ENCODE measurements at regions not wholly inside any gene's neighbourhood (a gene's known extent, or its start where the extent isn't known, plus 50 kb on each side); places are given as distances from the start of the nearest gene placed in this dataset.

GRCh38 chr3:153060346-153060745 is 101.7 kb upstream of the RAP2B start:
- ATAC-seq (ENCODE audit: insufficient read depth, low read depth): no peak

GRCh38 chr3:153061938-153062528 is 100.0 kb upstream of the RAP2B start:
- H3K9ac ChIP-seq (ENCODE audit: low read depth, low read length): no peak overlapping the region
- H3K4me2 ChIP-seq (ENCODE audit: insufficient read depth, low read length): no peak overlapping the region
- H3K36me3 ChIP-seq (ENCODE audit: insufficient read depth, low read length): no peaks in the 10 kb centered on the region
- no peak overlapping the region for H3K4me3 ChIP-seq (ENCODE audit: low read depth in 1 of 2, low read length in 2 of 2)
- TF ChIP-seq EZH2 (IDR thresholded peaks at IDR 0.05; ENCODE audit: borderline replicate concordance, low read depth, low read length, severe bottlenecking) (no peak), CTCF (IDR thresholded peaks at IDR 0.05; ENCODE audit: borderline replicate concordance, extremely low read depth, low read length, poor library complexity, severe bottlenecking) (no peak)
- DNase-seq (no peak), ATAC-seq (ENCODE audit: insufficient read depth, low read depth) (no peak)
- H3K9me3 ChIP-seq (ENCODE audit: insufficient read depth, low read length, severe bottlenecking): no peaks in the 10 kb centered on the region
- no peak overlapping the region for H2AFZ ChIP-seq (ENCODE audit: low read depth, low read length)
- H3K27ac ChIP-seq (ENCODE audit: low read length): no peak overlapping the region
- H3K79me2 ChIP-seq (ENCODE audit: insufficient read depth, low read length): no peaks in the 10 kb centered on the region
- no peaks in the 10 kb centered on the region for H3K4me1 ChIP-seq (ENCODE audit: insufficient read depth, low read length)
- H3K27me3 ChIP-seq (ENCODE audit: insufficient read depth, low read length, poor library complexity): no peaks in the 10 kb centered on the region
- no peaks in the 10 kb centered on the region for H4K20me1 ChIP-seq (ENCODE audit: insufficient read depth, low read length)

More at GRCh38 chr3:153060346-153060745, 101.7 kb upstream of the RAP2B start:
- Histone ChIP-seq H3K27me3 (ENCODE audit: insufficient read depth, low read length, poor library complexity) (no peaks in the 10 kb centered on the region), H2AFZ (ENCODE audit: low read depth, low read length) (no peak overlapping the region), H3K9ac (ENCODE audit: low read depth, low read length) (no peak overlapping the region), H3K36me3 (ENCODE audit: insufficient read depth, low read length) (no peaks in the 10 kb centered on the region), H3K27ac (ENCODE audit: low read length) (no peak overlapping the region), H4K20me1 (ENCODE audit: insufficient read depth, low read length) (no peaks in the 10 kb centered on the region), H3K4me1 (ENCODE audit: insufficient read depth, low read length) (no peaks in the 10 kb centered on the region), H3K79me2 (ENCODE audit: insufficient read depth, low read length) (no peaks in the 10 kb centered on the region), H3K9me3 (ENCODE audit: insufficient read depth, low read length, severe bottlenecking) (no peaks in the 10 kb centered on the region), H3K4me2 (ENCODE audit: insufficient read depth, low read length) (no peak overlapping the region), H3K4me3 (ENCODE audit: low read depth in 1 of 2, low read length in 2 of 2) (no peak overlapping the region)
- no peak for TF ChIP-seq EZH2 (IDR thresholded peaks at IDR 0.05; ENCODE audit: borderline replicate concordance, low read depth, low read length, severe bottlenecking)
- TF ChIP-seq CTCF (IDR thresholded peaks at IDR 0.05; ENCODE audit: borderline replicate concordance, extremely low read depth, low read length, poor library complexity, severe bottlenecking): no peak
- DNase-seq: no peak

- TF ChIP-seq CTCF (IDR thresholded peaks at IDR 0.05; ENCODE audit: borderline replicate concordance, extremely low read depth, low read length, poor library complexity, severe bottlenecking) (no peak), EZH2 (IDR thresholded peaks at IDR 0.05; ENCODE audit: borderline replicate concordance, low read depth, low read length, severe bottlenecking) (no peak)
- Histone ChIP-seq H4K20me1 (ENCODE audit: insufficient read depth, low read length) (no peaks in the 10 kb centered on the region), H3K4me2 (ENCODE audit: insufficient read depth, low read length) (no peak overlapping the region), H3K27me3 (ENCODE audit: insufficient read depth, low read length, poor library complexity) (no peaks in the 10 kb centered on the region), H3K9ac (ENCODE audit: low read depth, low read length) (no peak overlapping the region), H3K4me3 (ENCODE audit: low read depth in 1 of 2, low read length in 2 of 2) (no peak overlapping the region), H3K36me3 (ENCODE audit: insufficient read depth, low read length) (no peaks in the 10 kb centered on the region), H3K9me3 (ENCODE audit: insufficient read depth, low read length, severe bottlenecking) (no peaks in the 10 kb centered on the region), H3K27ac (ENCODE audit: low read length) (no peak overlapping the region), H2AFZ (ENCODE audit: low read depth, low read length) (no peak overlapping the region), H3K4me1 (ENCODE audit: insufficient read depth, low read length) (no peaks in the 10 kb centered on the region), H3K79me2 (ENCODE audit: insufficient read depth, low read length) (no peaks in the 10 kb centered on the region)
- ATAC-seq (ENCODE audit: insufficient read depth, low read depth) (no peak), DNase-seq (no peak)
Measured at GRCh38 chr3:153063337-153063736, 98.7 kb upstream of the RAP2B start.
